SK-N-SH treated with all-trans-retinoic acid at 6 μM for 48 hours (cell line): ENCODE measurements at regions not wholly inside any gene's neighbourhood (a gene's known extent, or its start where the extent isn't known, plus 50 kb on each side); places are given as distances from the start of the nearest gene placed in this dataset.
"Not testable (repeated sequence)": the region's sequence is repeated elsewhere in the genome, so short reads cannot be mapped to it uniquely, and the experiment has no call there.

Source experiments
- ATAC-seq: fragments of 200-7000 bp; cut with Tn5 transposase; 3 replicates; pipeline ENCODE4 v1.9.1; 2020; ENCODE audit warnings: mild to moderate bottlenecking, moderate library complexity
- ARNTL ChIP-seq: fragments of 450-650 bp; formaldehyde crosslinking; IDR thresholded peaks from 2 replicates; pipeline ENCODE4 v1.5.0; 2020; ENCODE audit warnings: low read depth, mild to moderate bottlenecking, moderate library complexity, borderline replicate concordance
- BACH2 ChIP-seq: fragments of 250-450 bp; sonication (Bioruptor Pico); IDR thresholded peaks from 2 replicates; pipeline ENCODE4 v1.9.0; 2021; ENCODE audit warnings: mild to moderate bottlenecking, borderline replicate concordance
- CSDC2 ChIP-seq: fragments of 250-450 bp; sonication (Bioruptor Pico); IDR thresholded peaks from 2 replicates; pipeline ENCODE4 v1.5.0; 2020; ENCODE audit warnings: mild to moderate bottlenecking, moderate library complexity
- CSRNP3 ChIP-seq: fragments of 250-450 bp; sonication (Bioruptor Pico); IDR thresholded peaks from 2 replicates; pipeline ENCODE4 v1.5.1; 2021; ENCODE audit warnings: mild to moderate bottlenecking, moderate library complexity
- ESRRG ChIP-seq: fragments of 250-450 bp; sonication (Bioruptor Pico); IDR thresholded peaks from 2 replicates; pipeline ENCODE4 v1.6.1; 2021; ENCODE audit warnings: mild to moderate bottlenecking
- GLIS3 ChIP-seq: fragments of 250-450 bp; sonication (Bioruptor Pico); IDR thresholded peaks from 2 replicates; pipeline ENCODE4 v1.5.0; 2020; ENCODE audit warnings: mild to moderate bottlenecking, moderate library complexity
- ISL1 ChIP-seq: fragments of 250-450 bp; sonication (Bioruptor Pico); IDR thresholded peaks from 2 replicates; pipeline ENCODE4 v2.1.2; 2022; ENCODE audit warnings: mild to moderate bottlenecking, moderate library complexity
- OSR1 ChIP-seq: fragments of 250-450 bp; sonication (Bioruptor Pico); IDR thresholded peaks from 2 replicates; pipeline ENCODE4 v1.8.0; 2022; ENCODE audit warnings: moderate library complexity, mild to moderate bottlenecking, inconsistent platforms
- PATZ1 ChIP-seq: fragments of 250-450 bp; sonication (Bioruptor Pico); IDR thresholded peaks from 2 replicates; pipeline ENCODE4 v1.8.0; 2020; ENCODE audit warnings: mild to moderate bottlenecking, moderate library complexity, borderline replicate concordance
- PPARA ChIP-seq: fragments of 250-450 bp; sonication (Bioruptor Pico); IDR thresholded peaks from 2 replicates; pipeline ENCODE4 v1.5.0; 2020; ENCODE audit warnings: mild to moderate bottlenecking, borderline replicate concordance
- RARB ChIP-seq: fragments of 250-450 bp; sonication (Bioruptor Pico); IDR thresholded peaks from 2 replicates; pipeline ENCODE4 v1.8.0; 2021; ENCODE audit warnings: mild to moderate bottlenecking, moderate library complexity
- SNAI2 ChIP-seq: fragments of 250-450 bp; sonication (Bioruptor Pico); IDR thresholded peaks from 2 replicates; pipeline ENCODE4 v1.5.0; 2020; ENCODE audit warnings: mild to moderate bottlenecking, moderate library complexity
- TCF4 ChIP-seq: fragments of 250-450 bp; sonication (Bioruptor Pico); IDR thresholded peaks from 2 replicates; pipeline ENCODE4 v1.8.0; 2021; ENCODE audit warnings: mild to moderate bottlenecking, moderate library complexity, borderline replicate concordance
- TOX ChIP-seq: fragments of 250-450 bp; sonication (Bioruptor Pico); IDR thresholded peaks from 2 replicates; pipeline ENCODE4 v1.8.0; 2021; ENCODE audit warnings: mild to moderate bottlenecking, moderate library complexity, borderline replicate concordance
- TSHZ2 ChIP-seq: fragments of 250-450 bp; sonication (Bioruptor Pico); IDR thresholded peaks from 2 replicates; pipeline ENCODE4 v1.5.0; 2020; ENCODE audit warnings: mild to moderate bottlenecking, moderate library complexity
- ZC3H10 ChIP-seq: fragments of 250-450 bp; sonication (Bioruptor Pico); IDR thresholded peaks from 2 replicates; pipeline ENCODE4 v1.5.1; 2021; ENCODE audit warnings: mild to moderate bottlenecking, moderate library complexity
- ZFP3 ChIP-seq: fragments of 250-450 bp; sonication (Bioruptor Pico); IDR thresholded peaks from 2 replicates; pipeline ENCODE4 v1.5.0; 2020; ENCODE audit warnings: mild to moderate bottlenecking, moderate library complexity
- ZFP30 ChIP-seq: fragments of 450-650 bp; formaldehyde crosslinking; IDR thresholded peaks from 2 replicates; pipeline ENCODE4 v1.5.0; 2022; ENCODE audit warnings: mild to moderate bottlenecking, moderate library complexity
- ZNF70 ChIP-seq: fragments of 450-650 bp; formaldehyde crosslinking; IDR thresholded peaks from 2 replicates; pipeline ENCODE4 v1.5.0; 2020; ENCODE audit warnings: mild to moderate bottlenecking, moderate library complexity
- ZNF8 ChIP-seq: fragments of 450-650 bp; formaldehyde crosslinking; IDR thresholded peaks from 2 replicates; pipeline ENCODE4 v1.5.0; 2020; ENCODE audit warnings: mild to moderate bottlenecking, moderate library complexity

GRCh38 chr6:141830530-141830929 lies 302.2 kb upstream of the GJE1 start:
- ATAC-seq: no peak
- no peak for TF ChIP-seq PPARA
- TF ChIP-seq ISL1 (CRISPR knock-in tag): no peak

DNA sequence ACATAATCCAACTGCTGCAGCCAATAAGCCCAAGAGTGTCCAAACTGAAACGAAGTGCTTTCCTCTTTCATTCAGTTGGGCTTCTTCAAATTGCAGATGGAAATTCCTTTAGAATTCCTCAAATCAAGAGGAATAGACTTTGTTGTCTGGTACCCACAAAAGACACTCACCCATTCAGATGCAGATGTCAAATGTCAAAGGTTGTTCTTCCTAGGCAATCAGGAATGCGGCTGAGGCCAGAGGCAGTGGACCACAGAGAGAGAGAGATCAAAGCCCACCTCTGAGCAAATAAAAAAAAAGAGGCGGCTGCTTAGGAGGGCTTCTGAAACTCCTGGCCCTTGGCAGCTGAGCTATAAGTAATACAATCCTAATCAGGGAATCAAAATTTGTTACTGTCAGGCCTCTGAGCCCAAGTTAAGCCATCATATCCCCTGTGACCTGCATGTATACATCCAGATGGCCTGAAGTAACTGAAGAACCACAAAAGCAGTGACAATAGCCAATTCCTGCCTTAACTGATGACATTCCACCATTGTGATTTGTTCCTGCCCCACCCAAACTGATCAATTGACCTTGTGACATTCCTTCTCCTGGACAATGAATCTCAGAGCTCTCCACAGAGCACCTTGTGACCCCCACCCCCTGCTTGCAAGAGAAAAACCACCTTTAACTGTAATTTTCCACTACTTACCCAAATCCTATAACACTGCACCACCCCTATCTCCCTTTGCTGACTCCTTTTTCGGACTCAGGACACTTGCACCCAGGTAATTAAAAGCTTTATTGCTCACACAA lies 303.0 kb upstream of the GJE1 start:
- ATAC-seq: no peak
- no peak for TF ChIP-seq TSHZ2 (CRISPR knock-in tag)
- no peak for TF ChIP-seq ARNTL (CRISPR knock-in tag)

GRCh38 chr6:141824350-141824749 lies 308.4 kb upstream of the GJE1 start:
- TF ChIP-seq ZNF70 (no peak), ISL1 (CRISPR knock-in tag) (no peak), ZFP30 (CRISPR knock-in tag) (no peak), ZNF8 (CRISPR knock-in tag) (no peak), ESRRG (CRISPR knock-in tag) (no peak), PATZ1 (CRISPR knock-in tag) (no peak), RARB (no peak), ZC3H10 (CRISPR knock-in tag) (no peak), OSR1 (CRISPR knock-in tag) (no peak), SNAI2 (no peak), CSRNP3 (CRISPR knock-in tag) (no peak), ZFP3 (CRISPR knock-in tag) (no peak), TOX (no peak), GLIS3 (CRISPR knock-in tag) (no peak), TSHZ2 (CRISPR knock-in tag) (no peak), CSDC2 (CRISPR knock-in tag) (no peak), BACH2 (CRISPR knock-in tag) (no peak), TCF4 (CRISPR knock-in tag) (no peak)
- TF ChIP-seq, all 23 proteins: peak for 0
- no peak for ATAC-seq

DNA sequence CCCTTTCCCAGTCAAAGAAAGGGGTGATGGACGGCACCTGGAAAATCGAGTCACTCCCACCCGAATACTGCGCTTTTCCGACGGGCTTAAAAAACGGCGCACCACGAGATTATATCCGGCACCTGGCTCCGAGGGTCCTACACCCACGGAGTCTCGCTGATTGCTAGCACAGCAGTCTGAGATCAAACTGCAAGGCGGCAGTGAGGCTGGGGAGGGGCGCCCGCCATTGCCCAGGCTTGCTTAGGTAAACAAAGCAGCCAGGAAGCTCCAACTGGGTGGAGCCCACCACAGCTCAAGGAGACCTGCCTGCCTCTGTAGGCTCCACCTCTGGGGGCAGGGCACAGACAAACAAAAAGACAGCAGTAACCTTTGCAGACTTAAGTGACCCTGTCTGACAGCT lies 317.7 kb upstream of the GJE1 start:
- not testable (repeated sequence) for ATAC-seq
